A172 (cell line): ENCODE measurements at regions not wholly inside any gene's neighbourhood (a gene's known extent, or its start where the extent isn't known, plus 50 kb on each side); places are given as distances from the start of the nearest gene placed in this dataset.
A peak's percentile ranks its signal among the peaks of the same experiment; 100 is the strongest.
"Not testable (repeated sequence)": the region's sequence is repeated elsewhere in the genome, so short reads cannot be mapped to it uniquely, and the experiment has no call there.

Experiments used
- DNase-seq: peaks from one replicate; pipeline ENCODE4 v3.0.0-alpha.2; 2015; ENCODE audit warnings: low spot score

DNA sequence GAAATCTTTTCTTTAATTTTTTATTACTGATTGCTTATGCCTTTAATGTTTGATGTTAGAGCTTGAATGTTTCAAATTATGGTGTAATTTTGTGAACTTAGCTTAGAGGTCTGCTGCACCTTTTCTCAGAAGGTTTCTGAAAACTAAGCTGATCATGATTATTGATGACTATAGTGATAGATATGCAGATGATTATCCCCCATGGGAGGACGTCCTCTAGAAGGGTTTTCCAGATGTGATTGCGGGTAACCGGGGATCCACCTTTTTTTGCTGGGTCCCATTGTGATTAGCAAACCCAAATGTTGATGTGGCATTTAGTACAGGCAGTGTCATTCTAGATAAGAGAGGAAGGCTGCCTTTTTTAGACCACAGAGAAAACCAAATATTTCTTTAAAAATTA, 272.9 kb downstream of the FBXO8 start:
- no peak for DNase-seq

DNA sequence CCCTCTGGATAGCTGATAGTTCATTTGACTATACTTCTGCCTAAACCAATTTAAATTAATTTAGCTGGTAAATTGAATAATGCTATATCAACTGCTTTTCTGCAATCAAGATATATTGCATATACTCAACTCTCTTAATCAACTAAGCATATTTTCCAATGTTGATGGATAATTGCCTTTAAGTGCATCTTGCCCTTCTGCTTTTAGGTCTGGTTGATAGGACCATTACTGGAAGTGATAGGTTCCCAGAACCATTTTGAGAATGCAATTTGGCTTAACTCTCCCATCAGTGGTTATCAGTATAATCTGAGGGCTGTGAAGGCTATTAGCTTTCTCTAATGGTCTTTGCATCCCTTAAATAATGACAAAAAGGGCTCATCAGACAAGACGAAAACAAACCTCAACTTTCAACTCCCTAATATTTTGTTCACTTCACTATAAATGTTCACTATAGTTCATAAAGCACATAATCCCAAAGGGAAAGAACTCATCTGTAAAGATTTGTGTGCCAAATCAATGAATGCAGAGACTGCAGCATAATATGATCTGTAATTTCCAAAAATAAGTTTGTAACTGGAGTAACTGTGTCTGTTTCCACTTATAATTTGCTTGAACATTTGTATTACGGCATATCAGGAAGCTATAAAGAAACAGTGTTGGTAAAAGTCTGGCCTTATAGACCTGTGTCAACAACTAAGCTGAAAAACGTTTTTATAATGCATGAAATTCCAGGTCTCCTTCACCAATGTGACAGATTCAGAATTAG, 273.6 kb downstream of the FBXO8 start:
- no peak for DNase-seq

DNA sequence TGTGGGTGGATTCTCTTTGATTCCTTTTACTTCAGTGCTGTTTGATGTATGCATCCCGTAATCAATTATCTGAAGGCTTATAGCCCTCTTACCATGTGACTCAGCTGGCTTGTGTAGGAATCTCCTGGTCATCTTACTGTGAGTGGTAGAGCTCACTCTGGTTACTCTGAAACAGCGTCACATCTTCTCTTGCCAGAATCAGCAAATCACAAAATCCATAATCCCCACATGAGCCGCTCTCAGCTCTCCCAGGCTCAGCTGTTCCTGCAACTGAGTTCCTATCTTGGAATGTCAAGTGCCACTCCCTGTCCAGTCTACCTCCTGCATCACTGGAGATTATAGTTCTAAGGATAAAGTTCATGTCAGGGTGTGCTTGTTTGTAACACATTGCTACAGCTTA, 278.0 kb downstream of the FBXO8 start:
- DNase-seq, result peak; percentile 6

DNA sequence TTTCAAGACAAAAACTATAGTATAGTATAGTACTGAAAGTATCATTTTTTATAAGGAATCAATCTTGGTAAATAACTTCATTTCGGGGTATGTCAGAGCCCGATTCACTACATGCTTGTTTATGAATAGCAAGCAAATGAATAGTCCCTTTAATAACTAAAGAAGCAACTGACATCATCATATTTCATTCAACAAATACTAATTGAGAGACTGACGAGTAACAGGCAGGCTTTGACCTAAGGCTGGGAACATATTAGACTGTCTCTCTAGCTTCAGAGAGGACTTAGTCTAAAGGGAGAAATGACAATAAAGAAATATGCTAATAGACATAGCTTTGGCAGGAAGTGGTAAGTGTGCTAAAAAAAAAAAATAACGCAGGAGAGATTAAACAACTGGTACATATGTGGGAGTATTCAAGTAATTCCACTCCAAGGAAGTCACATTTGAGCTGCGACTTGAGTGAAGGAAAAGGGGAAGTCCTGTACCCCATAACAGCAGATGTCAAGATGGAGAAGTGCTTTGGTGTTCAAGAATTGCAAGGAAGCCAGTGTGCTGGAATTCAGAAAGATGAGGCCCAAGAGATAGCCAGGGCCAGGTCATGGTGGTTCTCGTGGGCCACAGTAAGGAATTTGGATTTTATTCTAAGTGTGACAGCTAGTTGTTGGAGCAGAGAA, 284.9 kb downstream of the FBXO8 start:
- no peak for DNase-seq

DNA sequence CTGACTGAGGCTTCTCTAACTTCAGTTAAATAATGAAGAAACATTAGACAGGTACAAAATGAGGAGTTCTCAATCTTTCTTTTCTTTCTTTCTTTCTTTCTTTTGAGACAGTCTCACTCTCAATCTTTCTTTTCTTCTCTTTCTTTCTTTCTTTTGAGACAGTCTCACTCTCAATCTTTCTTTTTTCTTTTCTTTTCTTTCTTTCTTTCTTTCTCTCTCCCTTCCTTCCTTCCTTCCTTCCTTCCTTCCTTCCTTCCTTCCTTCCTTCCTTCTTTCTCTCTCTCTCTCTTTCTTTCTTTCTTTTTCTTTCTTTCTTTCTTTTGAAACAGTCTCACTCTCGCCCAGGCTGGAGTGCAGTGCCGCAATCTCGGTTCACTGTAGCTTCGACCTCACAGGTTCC, 287.7 kb downstream of the FBXO8 start:
- DNase-seq, result not testable (repeated sequence)

DNA sequence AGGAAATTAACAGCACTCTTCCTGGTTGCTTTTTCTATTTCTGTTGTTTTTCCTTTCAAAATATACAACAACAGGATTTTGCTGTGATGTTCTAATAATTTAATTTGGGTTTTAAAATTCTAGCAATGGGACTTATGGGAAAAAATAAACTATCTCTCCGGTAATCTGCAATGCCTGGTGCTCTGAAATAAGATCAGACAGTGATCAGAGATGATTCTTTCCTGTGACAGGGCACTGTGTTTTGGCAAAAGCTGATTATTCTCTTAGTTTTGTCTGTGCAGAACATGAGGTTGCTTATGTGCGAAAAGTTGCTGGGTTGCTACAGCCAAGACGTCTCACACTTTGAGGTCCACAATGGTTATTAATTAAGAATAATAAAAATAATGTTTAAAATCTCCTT, 291.7 kb downstream of the FBXO8 start:
- no peak for DNase-seq

DNA sequence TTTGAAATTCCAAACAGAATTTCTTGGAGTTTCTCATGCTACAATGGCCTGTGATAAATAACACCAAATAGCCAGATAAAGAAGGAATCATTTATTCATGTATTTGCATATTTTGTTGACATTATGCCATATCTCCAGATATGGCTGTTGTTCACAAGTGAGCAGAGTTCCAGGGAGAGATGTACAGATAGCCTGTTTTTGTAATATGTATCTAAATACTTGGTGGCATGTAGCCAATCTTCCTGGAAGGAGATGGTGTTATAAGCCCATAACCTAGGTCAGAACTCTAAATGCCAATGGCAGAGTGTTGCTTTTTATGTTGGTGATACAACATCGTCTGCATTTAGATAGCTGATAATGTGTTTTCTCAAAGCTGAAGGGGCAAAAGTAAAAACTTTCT, 292.2 kb downstream of the FBXO8 start:
- no peak for DNase-seq

DNA sequence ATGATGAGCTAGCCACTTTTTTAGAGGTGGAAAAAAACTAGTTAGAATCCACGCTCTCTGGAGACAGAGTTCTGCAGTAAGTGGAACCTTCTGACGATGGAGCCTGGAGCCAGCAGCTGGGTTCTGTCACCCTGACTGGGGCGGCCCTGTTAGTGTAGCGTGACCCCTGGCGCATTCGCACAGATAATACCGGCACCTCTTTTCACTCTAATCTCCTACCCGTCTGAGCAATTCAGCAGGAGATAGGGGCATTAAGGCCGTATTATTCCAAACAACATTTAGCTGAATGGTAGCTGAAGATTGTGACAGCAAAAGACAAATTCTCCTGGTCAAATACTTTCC, 292.6 kb downstream of the FBXO8 start:
- DNase-seq, result no peak

DNA sequence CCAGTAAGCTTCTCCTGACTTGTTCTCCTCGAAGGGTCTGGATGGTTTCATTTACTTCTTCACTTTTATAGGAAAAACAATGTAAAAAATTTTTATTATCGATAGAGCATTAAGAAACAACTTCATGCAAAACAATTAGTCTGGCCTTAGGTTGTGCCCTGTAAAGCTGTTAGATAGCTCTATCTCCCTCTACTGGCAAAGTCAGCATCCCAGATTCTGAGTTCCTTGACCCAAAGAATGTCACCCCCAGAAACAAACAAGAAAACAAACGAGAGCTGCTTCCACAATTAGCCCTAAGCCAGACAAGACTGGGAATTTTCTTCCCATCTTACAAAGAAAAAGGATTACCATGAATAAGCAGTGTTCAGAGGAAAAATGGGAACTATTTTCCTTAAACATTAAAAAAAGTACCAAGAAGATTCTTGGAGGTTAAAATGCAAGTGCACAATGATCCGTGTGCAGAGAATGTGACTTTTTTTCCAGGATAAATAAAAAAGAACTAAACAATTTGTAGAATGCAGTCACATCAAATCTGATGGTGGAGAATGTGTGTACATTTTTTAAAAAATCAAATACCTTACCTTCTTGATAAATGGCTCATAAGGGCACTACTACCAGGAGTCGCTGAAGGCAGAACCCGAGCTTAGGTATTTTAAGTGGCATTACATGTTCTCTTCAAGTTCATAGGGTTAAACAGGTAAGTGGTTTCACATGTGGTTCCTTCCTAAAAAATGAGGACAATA, 293.2 kb downstream of the FBXO8 start:
- peak; percentile 33 for DNase-seq

DNA sequence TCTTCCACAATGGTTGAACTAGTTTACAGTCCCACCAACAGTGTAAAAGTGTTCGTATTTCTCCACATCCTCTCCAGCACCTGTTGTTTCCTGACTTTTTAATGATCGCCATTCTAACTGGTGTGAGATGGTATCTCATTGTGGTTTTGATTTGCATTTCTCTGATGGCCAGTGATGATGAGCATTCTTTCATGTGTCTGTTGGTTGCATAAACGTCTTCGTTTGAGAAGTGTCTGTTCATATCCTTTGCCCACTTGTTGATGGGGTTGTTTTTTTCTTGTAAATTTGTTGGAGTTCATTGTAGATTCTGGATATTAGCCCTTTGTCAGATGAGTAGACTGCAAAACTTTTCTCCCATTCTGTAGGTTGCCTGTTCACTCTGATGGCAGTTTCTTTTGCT, 319.9 kb downstream of the FBXO8 start:
- DNase-seq, result not testable (repeated sequence)

DNA sequence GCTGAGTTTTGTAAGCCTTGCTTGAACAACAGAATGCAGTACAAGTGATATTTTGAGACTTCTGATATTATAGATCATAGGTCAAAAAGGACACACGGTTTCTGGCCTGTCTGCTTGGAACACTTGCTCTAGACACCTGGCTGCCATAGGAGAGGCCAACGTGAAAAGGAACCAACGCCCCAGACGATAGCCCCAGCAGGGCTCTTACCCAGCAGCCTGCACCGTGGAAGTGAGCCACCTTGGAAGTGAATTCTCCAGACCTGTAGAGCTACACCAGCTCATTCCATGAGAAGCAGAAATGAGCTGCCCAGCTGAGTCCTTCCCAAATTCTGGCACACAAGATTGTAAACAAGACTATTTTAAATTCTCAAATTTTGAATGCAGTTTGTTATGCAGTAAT, 323.1 kb downstream of the FBXO8 start:
- DNase-seq, result no peak

DNA sequence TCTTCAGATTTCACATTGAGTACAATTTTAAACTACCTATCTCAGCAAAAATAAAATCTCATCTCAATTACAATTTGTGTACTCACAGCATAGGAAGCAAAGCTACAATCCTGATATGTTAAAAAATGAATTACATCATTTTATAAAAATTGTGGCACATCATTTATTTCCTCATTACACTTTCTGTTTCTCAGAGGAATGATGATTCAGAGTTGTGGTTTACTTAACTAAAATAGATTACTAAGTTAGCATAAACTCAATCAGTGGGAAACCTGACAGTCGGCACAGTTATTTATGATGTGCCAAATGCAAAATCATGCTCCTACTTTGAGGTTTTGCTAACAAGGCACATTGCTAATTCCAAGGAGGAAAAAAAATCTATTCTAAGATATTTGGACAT, 325.0 kb downstream of the FBXO8 start:
- peak; percentile 19 for DNase-seq

DNA sequence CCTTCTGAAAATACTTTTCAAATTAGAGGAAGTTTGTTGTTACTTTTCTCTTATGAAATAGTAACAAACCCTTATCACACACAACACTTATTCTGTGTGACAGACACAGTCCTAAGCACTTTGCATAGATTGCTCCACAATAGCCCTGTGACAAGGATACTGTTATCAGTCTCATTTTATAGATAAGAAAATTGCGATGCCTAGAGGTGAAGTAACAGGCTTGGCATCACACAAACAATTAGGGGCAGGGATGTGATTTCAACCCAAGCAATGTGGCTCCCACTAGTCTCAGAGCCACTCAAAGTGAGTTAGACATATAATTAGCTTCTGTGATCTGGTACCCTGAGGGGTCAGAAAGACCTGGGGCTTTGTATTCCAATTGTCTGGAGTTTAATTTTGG, 339.9 kb downstream of the FBXO8 start:
- DNase-seq, result no peak

DNA sequence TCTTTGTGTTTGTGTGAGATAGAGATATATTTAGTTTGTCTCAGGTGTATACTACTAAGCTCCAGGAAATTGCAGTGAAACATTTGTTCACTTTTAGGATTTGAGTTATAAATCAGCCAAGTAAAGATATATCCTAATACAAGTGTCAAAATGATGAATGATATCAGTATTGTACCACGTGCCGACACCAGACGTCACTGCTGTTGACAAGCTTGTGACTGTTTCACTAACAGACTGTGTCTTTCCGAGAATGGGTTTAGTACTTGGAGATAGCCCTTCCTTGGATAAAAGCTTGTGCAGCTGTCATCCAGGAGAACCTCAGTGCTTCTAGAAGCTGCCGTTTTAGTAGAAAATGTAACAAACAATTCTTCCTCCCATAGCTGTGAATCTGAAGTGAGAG, 343.3 kb downstream of the FBXO8 start:
- no peak for DNase-seq

DNA sequence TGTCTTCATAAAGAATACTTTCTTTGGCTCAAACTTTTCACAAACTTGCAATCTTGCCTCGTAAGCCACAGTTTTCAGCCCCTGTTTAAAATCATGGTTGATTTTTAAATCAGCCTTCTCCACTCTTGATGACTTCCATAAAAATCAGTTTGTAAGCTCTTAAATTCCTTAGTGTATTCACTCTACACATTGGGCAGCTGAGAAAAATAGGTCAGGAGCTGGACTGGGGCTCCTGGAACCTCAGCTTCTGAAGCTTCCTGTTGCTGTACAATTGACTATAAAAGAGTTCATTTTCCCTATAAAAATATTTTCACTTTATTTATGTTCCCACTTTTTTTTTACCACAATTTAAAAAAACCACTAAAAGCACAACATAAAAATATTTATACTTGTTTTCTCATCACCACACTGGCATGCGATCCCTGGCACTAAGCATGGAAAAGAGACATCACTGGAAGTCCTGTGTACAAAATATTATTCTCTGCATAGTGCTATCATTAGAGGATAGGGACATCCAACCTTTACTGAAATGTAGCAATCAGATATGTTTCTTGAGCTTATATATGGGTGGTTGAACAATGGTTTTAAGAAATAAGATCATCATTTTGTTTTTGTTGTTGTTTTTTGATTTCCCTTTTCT, 345.7 kb downstream of the FBXO8 start:
- no peak for DNase-seq

DNA sequence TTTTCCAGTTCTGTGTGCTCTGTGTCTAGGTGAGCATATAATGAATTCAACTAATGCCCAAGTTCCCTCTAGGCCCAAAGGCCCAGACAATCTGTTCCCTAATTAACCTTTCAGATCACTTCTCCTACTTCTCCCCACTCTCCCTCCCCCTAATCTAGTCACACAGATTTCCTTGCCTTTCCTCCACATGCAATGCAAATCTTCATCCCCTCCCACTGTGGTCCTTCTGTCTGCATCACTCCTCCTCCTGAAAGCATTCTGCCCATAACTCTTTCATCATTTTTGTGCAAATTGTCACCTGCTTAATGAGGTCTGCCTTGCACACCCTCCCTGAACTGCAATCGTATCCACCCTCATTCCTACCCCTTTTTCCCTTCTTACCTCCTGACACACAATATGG, 346.6 kb downstream of the FBXO8 start:
- DNase-seq, result no peak

DNA sequence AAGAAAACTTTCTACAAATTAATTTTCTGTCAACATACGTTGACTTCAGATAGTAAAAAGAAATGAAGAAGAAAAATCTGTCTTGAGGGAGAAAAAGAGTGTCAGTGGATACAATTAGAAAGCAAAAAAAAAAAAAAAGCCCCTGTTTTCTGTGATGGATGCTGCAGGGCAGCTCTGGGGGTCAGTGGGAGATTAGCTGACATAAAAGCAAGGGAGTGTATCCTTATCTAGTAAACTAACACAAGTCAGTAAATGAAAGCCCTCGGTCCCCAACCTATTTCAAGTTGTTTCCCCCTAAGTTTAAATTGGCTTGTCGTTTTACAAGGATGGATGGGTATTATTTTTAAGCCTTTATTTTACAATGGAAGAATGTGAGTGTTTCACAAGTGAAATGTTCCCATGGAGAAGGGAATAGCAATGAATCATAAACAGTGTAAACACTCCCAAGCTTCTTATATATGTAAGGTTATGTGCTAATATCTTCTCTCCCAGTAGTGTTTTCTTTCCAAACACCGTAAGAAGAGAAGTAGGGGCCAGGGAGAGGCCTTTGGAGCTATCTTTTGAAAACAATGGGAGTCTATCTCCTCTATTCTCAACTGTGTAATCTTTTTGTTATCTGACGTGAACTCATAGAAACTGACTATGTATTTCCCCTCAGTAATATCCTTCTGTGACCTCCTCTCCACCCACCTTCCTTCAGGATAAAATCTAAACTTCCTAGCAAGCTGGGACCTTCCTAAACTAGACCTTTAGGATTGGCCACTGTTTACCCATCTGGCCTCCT, 347.7 kb downstream of the FBXO8 start:
- DNase-seq, result no peak

DNA sequence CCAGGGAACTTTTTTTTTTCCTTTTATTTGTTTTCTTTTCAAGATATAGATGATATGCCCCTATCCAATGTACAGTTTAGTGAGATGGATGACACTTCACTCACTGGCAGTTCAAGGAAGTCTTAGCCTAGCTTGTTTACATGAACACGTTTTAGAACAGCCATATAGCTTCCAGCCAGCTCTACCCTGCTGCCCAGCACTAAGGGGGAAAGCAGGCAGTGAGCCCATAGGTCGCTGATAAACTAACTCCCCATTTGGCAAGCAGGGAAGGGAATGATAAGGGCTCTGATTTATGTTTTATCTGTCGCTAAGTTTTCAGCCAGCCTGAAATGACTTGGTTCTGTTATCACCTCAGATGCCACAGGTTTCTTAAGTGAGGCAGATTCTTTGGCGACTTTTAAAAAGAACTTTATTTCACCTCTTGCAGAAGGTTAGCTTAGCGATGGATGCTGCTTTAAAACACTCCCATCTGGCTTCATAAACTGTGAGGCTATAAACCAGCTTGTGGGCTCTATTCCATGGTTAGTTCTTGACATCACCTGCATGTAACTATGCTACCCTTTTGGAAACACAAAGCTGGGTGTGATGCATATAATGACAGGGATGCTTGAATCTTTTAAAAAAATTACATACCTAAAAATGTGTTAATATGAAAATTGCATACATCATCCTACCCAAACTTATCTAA, 348.4 kb downstream of the FBXO8 start:
- DNase-seq, result no peak

DNA sequence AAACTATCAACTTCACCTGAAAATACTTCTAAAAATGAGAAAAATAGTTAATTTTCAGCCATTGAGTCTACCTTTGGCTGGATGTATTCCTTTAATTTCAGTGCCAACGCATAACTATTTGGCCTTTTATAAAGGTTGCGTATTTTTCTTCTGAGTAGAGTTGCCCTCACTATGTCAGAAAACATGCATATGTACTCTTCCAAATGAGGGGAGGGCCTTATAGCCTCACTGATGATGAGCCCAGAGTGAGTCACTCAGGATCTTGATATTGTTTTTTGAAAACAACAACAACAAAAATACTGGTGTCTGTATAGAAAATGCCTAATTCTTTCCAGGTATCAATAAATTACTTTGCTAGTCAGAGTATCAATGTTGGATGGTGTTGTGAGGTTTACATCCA, 349.3 kb downstream of the FBXO8 start:
- DNase-seq, result peak; percentile 19

DNA sequence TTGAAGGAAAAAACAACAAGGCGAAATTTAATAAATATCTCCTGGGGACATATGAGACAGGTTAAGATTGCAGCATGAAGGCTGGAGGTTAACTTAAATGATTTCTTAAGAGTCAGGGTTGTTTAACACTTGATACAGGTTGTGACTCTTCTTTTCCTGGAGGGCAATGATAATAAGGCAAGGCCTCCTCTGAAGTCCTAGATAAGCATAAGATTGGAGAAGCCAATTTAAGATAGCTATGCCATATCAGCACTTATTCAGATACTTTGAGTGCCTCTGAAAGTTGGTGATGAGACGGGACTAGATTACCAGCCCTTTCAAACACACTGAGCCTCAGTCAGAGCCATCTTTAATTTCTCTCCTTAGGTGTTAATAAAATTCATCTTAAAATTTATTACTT, 350.8 kb downstream of the FBXO8 start:
- no peak for DNase-seq

DNA sequence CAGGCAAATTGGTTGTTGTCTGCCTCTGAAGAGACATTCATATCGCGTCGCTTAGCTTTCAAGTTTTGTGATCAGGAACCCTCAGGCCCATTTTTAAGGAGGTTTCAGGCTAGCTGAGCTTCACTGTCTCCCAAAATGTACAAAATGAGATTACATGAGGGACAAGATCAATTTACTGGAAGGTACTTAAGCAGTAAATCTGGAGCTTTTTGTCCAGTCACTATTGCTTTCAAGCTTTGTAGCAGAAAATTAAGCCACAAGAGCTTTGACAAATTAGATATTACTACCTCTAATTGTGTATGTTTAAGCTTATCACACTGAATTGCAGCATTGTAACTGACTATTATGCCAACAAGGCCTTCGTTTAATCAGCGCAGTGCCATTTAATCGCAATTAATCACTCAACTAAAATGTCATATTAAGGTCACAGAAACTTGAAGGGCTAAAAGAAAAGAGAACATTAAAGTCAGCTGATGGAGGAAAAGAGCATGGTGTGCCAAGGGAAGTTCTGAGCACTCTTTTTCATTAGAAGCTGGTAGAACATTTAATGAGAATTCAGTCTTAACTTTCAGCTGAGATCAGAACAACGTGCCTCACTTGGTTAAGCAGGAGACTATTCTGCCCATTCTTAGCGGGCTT, 353.0 kb downstream of the FBXO8 start:
- DNase-seq, result no peak
